ENCODE measurements at regions not wholly inside any gene's neighbourhood (a gene's known extent, or its start where the extent isn't known, plus 50 kb on each side); places are given as distances from the start of the nearest gene placed in this dataset.
A peak's percentile ranks its signal among the peaks of the same experiment; 100 is the strongest.

DNA sequence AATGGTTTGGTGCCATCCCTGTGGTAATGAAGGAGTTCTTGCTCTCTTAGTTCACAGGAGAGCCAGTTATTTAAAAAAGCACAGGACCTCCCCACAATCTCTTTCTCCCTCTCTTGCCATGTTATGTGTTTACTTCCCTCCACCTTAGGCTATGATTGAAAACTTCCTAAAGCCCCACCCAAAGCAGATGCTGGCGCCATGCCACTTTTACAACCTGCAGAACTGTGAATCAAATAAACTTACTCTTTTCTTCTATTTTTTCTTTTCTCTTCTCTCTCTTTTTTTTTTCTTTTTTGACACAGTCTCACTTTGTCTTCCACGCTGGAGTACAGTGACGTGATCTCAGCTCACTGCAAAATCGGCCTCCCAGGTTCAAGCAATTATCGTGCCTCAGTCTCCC, 508.4 kb upstream of the EPHA7 start:
- POLR2A ChIA-PET: no interaction called here

GRCh38 chr6:93919365-93919764, 500.0 kb upstream of the EPHA7 start:
- BruUV-seq (replicated peaks): no TSS peak

More for the DNA sequence above, 508.4 kb upstream of the EPHA7 start:
- intact Hi-C loops (cut with micrococcal nuclease; ENCODE audit: unreplicated experiment): no loop called here
- Histone ChIP-seq H3K9me3 (ENCODE audit: control insufficient read depth, insufficient read depth, low read depth, low read length) (no peaks in the 10 kb centered on the region), H3K36me3 (ENCODE audit: control insufficient read depth, insufficient read depth, low read length) (no peaks in the 10 kb centered on the region), H3K4me1 (ENCODE audit: control insufficient read depth, insufficient read depth, low read length) (no peaks in the 10 kb centered on the region), H3K4me3 (ENCODE audit: low read depth in 2 of 2, low read length in 2 of 2) (peak overlapping the region in 1 of 2 experiments; percentile 23; a peak in 1 of 4 replicates), H3K27ac (ENCODE audit: low read length) (no peak overlapping the region; the same call in 1 of the 2 replicates), H3K27me3 (ENCODE audit: control insufficient read depth, insufficient read depth, low read length) (no peaks in the 10 kb centered on the region)
- no TSS peak for BruUV-seq (replicated peaks)
- TF ChIP-seq CTCF (IDR thresholded peaks at IDR 0.05) (no peak), POLR2AphosphoS5 (IDR thresholded peaks at IDR 0.05; ENCODE audit: low read depth, low read length) (no peak), SIN3A (IDR thresholded peaks at IDR 0.05; ENCODE audit: borderline replicate concordance, insufficient read depth, low read depth, low read length) (no peak), TCF7L2 (IDR thresholded peaks at IDR 0.05; ENCODE audit: low read depth, low read length) (no peak)
- TF ChIP-seq, protein P1, sequence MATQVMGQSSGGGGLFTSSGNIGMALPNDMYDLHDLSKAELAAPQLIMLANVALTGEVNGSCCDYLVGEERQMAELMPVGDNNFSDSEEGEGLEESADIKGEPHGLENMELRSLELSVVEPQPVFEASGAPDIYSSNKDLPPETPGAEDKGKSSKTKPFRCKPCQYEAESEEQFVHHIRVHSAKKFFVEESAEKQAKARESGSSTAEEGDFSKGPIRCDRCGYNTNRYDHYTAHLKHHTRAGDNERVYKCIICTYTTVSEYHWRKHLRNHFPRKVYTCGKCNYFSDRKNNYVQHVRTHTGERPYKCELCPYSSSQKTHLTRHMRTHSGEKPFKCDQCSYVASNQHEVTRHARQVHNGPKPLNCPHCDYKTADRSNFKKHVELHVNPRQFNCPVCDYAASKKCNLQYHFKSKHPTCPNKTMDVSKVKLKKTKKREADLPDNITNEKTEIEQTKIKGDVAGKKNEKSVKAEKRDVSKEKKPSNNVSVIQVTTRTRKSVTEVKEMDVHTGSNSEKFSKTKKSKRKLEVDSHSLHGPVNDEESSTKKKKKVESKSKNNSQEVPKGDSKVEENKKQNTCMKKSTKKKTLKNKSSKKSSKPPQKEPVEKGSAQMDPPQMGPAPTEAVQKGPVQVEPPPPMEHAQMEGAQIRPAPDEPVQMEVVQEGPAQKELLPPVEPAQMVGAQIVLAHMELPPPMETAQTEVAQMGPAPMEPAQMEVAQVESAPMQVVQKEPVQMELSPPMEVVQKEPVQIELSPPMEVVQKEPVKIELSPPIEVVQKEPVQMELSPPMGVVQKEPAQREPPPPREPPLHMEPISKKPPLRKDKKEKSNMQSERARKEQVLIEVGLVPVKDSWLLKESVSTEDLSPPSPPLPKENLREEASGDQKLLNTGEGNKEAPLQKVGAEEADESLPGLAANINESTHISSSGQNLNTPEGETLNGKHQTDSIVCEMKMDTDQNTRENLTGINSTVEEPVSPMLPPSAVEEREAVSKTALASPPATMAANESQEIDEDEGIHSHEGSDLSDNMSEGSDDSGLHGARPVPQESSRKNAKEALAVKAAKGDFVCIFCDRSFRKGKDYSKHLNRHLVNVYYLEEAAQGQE (IDR thresholded peaks at IDR 0.05; ENCODE audit: insufficient read depth in 1 of 2, low read depth in 2 of 2, low read length in 1 of 2): no peak
- in situ Hi-C loops (cut with HindIII; ENCODE audit: low pct_unique_long_range_greater_than_20kb, low sequenced_read_pairs): no loop called here
- DNase-seq (ENCODE audit: low read depth, low spot score) (no peak), ATAC-seq (no peak; the same call in 1 of the 2 replicates)
- CTCF ChIA-PET: no interaction called here

More at GRCh38 chr6:93919365-93919764, 500.0 kb upstream of the EPHA7 start:
- DNase-seq (ENCODE audit: low read depth, low spot score): no peak
- TF ChIP-seq CTCF (IDR thresholded peaks at IDR 0.05) (no peak), TCF7L2 (IDR thresholded peaks at IDR 0.05; ENCODE audit: low read depth, low read length) (no peak), SIN3A (IDR thresholded peaks at IDR 0.05; ENCODE audit: borderline replicate concordance, insufficient read depth, low read depth, low read length) (no peak)
- TF ChIP-seq, protein P1 (IDR thresholded peaks at IDR 0.05; ENCODE audit: insufficient read depth in 1 of 2, low read depth in 2 of 2, low read length in 1 of 2): no peak
- ChIA-PET POLR2A (no interaction called here), CTCF (no interaction called here)
- Histone ChIP-seq H3K4me3 (ENCODE audit: low read depth in 2 of 2, low read length in 2 of 2) (no peak overlapping the region), H3K27ac (ENCODE audit: low read length) (no peak overlapping the region), H3K4me1 (ENCODE audit: control insufficient read depth, insufficient read depth, low read length) (no peaks in the 10 kb centered on the region), H3K27me3 (ENCODE audit: control insufficient read depth, insufficient read depth, low read length) (no peaks in the 10 kb centered on the region), H3K36me3 (ENCODE audit: control insufficient read depth, insufficient read depth, low read length) (no peaks in the 10 kb centered on the region), H3K9me3 (ENCODE audit: control insufficient read depth, insufficient read depth, low read depth, low read length) (peaks cover 5% of the 10 kb centered on the region; the same call in 1 of the 2 replicates)
- in situ Hi-C loops (cut with HindIII; ENCODE audit: low pct_unique_long_range_greater_than_20kb, low sequenced_read_pairs): no loop called here
- intact Hi-C loops (cut with micrococcal nuclease; ENCODE audit: unreplicated experiment): no loop called here
- no peak for ATAC-seq
